SH-SY5Y (cell line): ENCODE measurements at regions not wholly inside any gene's neighbourhood (a gene's known extent, or its start where the extent isn't known, plus 50 kb on each side); places are given as distances from the start of the nearest gene placed in this dataset.

Source experiments
- GATA2 ChIP-seq: IDR thresholded peaks from 2 replicates; pipeline ENCODE4 v1.6.1; 2011; ENCODE audit warnings: mild to moderate bottlenecking, low read depth, low read length
- GATA3 ChIP-seq: IDR thresholded peaks from 2 replicates; pipeline ENCODE4 v1.6.1; 2011; ENCODE audit warnings: low read depth, mild to moderate bottlenecking, low read length, moderate library complexity

DNA sequence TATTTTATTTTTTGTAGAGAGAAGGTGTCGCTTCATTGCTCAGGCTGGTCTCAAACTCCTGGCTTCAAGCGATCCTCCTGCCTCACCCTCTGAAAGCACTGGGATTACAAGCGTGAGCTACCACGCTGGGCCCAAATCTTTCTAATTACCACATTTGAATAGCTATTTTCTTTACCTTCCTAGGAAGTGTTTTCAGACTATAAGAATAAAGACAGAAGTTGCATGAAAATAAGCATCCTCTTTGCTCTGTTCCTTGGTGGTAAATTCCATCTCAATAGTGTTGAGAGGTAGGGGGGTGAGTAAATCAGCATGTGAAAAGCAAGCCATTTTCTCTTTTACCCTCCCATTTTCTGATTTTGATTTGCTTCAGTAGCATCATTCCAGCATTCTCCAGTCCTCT is 122.4 kb downstream of the LARP7 start:
- TF ChIP-seq GATA3 (no peak), GATA2 (no peak)

DNA sequence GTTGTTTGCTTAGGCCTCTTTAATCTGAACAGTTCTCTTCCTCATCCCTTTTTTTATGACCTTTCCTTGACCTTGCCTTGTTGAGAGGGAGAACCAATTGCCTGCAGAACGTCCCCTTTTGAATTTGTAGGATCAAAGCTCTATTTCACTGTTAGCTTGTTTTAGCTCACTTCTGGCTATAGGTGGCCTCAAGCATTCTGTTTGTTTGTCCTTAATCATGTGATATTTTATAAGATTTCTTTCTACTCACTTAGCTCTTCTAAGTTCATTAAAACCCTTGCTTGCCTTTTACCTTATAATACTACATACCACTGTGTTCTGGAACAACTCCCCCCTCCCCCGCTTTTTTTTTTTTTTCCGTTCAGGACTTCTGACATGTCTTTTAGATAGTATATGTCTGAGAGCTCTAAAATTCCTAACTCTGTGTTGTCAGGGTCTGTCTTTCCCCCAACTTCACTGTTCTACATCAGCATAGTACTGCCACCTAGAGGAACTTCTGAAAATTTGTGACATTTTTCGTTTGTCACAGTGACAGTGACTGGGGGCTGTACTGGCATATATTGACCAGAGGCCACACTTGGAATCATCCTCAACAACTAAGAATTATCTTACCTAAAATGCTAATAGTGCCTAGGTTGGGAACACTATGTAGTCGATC is 128.5 kb downstream of the LARP7 start:
- TF ChIP-seq GATA2 (no peak), GATA3 (no peak)

DNA sequence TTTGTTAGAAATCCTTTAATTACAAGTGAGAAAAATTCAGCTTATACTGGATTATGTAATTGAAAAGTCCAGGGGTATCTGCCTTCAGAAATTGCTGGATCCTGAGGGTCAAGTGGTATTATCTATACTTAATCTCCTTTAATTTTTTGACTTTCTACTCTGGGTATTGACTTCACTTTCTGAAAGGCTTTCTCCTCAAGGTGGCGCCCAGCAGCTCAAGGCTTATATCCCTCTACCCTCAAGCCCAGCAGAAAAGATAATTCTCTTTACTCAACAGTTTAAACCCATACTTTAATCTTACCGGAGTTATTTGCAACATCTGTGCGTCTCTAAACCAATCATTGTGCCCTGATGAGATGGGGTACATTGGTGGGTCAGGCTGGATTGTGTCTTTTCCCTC is 129.5 kb downstream of the LARP7 start:
- TF ChIP-seq GATA2, result no peak
- no peak for TF ChIP-seq GATA3

DNA sequence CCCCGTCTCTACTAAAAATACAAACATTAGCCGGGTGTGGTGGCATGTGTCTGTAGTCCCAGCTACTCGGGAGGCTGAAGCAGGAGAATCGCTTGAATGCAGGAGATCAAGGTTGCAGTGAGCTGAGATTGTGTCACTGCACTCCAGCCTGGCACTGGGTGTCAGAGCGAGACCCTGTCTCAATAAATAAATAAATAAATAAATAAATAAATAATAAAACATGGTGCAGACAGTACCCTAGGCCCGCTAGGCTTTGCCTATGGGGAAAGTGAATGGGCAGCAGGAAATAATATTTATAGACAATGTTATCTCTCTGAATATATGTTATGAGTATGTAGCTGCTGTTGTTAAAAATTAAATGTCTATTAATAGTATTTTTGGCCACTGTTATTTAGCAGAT is 130.4 kb downstream of the LARP7 start:
- TF ChIP-seq GATA2 (no peak), GATA3 (no peak)

DNA sequence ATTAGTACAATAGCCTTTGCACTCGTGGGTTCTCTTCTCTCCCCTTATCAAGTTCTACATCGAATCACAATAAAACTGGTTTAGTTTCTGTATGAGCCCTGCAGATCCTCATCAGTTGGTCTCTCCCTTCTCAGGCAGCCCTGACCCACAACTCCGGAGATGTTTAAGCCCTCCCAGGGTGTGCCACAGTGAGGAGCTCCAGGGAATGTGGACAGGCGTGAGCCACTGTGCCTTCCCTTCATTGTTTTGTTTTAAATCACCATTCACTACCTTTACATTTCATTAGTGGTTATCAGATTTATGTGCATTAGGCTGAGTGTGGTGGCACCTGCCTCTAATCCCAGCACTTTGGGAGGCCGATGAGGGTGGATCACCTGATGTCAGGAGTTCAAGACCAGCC is 133.2 kb downstream of the LARP7 start:
- no peak for TF ChIP-seq GATA2
- TF ChIP-seq GATA3, result no peak

DNA sequence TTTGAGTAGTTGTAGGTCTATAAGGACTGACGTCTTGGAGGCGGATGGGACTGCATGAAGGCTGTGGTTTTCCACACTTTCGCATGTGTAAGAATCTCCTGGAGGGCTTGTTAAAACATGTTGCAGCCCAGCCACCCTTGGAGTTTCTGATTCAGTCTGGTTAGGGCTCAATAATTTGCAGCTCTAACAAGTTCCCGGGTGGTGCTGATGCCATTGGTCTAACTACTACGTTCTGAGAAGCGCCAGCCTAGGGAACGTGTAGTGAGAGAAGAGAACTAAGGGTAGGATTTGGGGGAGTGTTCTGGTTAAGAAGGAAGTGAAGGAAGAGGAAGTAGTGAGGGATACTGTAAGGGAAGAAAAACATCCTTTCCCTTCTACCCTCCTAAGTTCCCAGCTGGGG is 138.9 kb downstream of the LARP7 start:
- no peak for TF ChIP-seq GATA2
- no peak for TF ChIP-seq GATA3

DNA sequence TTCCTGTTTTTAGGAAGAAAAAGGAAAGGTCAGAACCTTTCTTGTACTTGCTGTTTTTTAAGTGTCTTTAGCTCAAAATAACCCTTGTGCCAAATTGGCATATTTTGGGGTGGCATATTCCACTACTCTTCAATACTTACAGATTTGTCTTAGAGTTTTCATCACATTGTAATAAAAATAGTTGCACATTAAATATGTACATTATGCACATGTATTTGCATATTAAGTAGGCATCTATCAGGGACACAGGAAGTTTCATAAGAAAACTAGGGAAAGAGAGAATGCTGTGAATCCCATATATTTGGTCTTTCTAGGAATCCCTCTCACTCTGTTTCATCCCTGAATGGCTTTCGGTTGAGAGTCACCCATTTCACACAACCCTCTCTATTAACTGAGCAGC is 139.6 kb downstream of the LARP7 start:
- TF ChIP-seq GATA3 (no peak), GATA2 (no peak)

DNA sequence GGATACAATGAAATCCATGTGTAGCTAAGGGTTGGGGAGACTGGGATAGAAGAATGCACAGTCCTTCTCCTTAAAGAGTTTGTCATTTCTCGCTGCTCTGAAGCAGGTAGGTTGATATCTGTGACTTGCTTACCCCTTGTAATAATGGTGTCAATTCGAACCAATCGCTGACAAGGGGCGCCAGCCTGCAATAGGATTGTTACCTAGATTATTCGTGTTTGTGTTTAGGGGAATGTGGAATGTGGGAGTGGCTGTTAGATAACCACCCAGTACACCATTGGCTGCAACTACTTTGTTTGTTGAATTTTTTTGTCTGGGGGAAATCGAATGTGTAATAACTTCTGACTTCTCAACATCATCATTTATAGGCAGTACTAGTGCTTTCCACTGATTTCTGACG is 141.6 kb downstream of the LARP7 start:
- TF ChIP-seq GATA2, result no peak

DNA sequence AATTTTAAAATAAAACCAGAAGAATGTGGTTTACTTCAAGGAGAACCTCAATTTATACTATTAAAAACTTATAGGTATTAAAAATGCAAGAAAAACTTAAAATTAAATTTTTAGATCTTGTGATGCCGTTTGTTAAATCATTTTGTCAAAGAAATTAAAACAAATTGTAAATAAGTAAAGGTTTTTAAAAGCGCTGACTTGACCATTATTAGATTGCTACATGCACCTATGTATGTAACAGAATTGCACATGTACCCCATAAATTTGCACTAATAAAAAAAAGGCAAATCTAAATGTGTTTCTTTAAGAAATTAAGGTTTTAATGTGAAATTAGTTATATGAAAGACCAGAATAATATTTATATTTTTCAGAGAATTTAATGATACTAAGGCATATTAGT is 156.1 kb downstream of the LARP7 start:
- TF ChIP-seq GATA3, result no peak
- no peak for TF ChIP-seq GATA2

DNA sequence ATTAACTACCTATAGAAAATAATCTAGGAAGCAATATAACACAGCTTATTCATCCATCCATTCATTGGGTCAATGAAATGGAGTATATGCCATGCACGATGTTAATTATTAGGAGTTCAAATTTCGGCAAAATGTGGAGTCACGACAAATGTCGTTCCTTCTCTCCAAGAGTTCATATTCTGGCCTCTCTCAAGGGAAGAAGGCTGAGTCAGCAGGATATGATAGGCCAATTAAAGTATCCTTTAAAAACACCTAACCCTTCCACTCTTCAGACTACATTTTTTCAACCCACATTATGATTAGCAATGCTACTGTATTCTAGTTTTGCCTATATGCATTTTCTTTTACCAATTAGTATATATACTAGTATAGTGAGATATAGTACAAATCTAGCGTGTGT is 163.1 kb downstream of the LARP7 start:
- TF ChIP-seq GATA3, result no peak

DNA sequence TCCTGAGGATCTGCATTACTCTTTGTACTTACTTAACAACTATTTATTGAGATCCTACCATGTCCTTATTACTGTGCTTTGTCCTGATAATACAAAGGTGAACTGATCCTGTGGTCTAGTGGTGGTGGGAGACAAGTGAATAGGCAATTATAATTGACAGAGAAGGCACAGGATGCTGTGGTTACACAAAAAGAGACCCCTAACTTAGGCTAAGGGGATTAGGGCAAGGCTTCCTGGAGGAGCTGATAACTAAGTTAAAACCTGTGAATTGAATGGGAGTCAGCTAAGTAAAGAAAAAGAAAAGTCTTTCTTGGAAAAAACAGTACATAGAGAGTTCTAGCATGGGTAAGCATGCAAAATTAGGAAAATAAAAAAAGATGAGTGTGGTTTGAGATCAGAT is 164.4 kb downstream of the LARP7 start:
- TF ChIP-seq GATA3 (no peak), GATA2 (no peak)

DNA sequence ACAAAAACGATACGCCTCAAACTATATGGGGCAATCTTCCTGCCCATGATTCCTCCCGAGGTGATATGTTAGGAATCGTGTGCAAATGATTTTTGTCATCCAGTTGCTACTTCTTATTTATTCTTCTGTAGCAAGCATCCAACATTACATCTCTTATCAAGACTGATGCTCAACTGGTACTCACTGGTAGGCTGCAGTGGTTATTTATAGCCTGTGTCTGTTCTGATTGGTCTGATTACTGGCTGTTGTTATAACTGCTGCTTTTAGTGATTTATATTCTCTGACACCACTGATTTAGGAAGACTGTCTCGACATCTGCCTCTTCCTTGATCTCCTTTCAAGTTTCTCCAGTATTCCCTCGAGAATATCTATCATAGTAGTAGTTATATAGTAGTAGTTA is 165.8 kb downstream of the LARP7 start:
- no peak for TF ChIP-seq GATA2
- TF ChIP-seq GATA3, result no peak

DNA sequence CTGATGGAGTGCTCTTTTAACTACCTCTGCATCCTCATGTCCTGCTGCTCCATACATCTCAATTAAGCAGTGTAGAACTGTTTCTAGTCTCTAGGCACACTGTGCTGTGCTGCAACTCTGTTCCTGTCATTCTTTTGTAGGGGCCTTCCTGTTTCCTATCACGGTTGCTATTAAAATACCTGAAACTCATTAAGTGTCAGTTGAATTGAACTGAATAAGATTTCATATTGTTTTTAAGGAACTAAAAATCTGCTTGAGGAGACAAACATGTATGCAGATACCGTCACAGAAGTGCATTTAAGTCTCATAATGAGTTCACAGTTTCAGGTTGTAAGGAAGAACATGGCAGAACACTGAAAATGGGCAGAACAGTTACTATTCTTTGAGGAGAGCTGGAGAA is 170.1 kb downstream of the LARP7 start:
- no peak for TF ChIP-seq GATA2
- TF ChIP-seq GATA3, result no peak

DNA sequence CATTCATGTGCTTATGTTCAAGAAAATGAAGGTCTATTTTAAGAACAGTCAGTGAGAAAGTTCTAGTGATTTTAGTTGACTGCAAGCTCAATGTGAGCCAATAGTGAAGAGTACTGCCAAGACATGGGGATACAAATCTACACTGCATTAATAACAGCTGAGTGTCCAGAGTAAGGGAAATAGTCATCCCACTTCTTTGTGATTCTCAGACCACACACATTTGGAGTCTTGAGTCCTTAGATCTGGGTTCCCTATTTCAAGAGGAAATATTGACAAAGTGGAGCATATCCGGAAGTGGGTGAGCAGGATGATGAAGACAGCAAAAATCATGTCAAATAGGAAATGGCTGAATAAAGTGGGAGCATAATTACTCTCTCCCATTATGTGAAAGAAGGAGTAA is 171.1 kb downstream of the LARP7 start:
- TF ChIP-seq GATA3 (no peak), GATA2 (no peak)

DNA sequence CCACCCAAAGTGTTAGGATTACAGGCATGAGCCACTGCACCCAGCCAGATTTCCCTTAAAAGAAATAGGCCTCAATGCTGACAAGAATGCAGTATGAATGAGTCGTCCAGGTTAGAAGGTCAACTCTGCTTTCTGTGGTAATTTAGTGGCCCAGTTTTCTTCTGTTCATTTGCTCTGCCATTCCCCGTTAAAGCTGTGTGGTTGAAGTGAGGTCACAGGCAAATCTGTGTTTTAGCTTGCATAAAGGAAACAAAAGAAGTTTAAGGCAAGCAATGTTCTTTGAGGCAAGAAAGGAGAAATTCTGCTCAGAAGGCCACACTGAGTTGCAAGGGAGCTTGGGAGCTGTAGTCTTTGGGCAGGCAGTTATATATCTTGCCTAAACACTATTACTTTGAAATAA is 176.8 kb downstream of the LARP7 start:
- TF ChIP-seq GATA2 (no peak), GATA3 (no peak)

DNA sequence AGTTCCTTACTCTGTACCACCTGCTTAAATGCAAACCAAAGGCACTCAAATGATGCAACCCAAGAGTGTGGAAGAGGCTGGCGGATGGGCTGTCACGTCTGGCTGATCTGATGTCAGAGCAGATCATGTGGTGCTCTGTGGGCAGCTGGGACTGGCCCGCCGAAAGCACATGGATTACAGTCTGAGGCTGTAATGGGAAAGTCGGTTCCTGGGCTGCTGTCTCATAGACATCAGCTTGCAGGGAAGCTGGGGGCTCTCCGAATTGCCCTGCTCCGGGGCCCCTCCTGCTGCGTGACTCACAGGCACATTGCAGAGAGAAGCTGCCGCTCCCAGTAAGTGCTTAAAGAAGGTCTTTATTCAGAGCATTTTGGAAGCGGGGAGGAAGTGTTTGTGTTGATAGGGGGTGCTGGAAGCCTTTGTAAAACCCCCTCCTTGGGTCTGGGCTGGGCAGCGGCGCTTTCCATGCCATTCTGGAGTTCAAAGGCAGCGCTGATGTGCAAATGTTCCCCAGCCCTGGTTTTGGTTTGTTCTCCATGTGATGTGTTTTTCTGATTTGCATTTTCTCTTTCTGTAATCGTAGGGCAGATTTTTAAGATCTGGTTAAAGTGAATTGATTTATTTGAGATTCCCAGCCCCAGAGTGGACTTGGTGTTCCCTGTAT is 181.1 kb downstream of the LARP7 start:
- no peak for TF ChIP-seq GATA3
- no peak for TF ChIP-seq GATA2
